ENCODE measurements at regions not wholly inside any gene's neighbourhood (a gene's known extent, or its start where the extent isn't known, plus 50 kb on each side); places are given as distances from the start of the nearest gene placed in this dataset.
"Not testable (repeated sequence)": the region's sequence is repeated elsewhere in the genome, so short reads cannot be mapped to it uniquely, and the experiment has no call there.

DNA sequence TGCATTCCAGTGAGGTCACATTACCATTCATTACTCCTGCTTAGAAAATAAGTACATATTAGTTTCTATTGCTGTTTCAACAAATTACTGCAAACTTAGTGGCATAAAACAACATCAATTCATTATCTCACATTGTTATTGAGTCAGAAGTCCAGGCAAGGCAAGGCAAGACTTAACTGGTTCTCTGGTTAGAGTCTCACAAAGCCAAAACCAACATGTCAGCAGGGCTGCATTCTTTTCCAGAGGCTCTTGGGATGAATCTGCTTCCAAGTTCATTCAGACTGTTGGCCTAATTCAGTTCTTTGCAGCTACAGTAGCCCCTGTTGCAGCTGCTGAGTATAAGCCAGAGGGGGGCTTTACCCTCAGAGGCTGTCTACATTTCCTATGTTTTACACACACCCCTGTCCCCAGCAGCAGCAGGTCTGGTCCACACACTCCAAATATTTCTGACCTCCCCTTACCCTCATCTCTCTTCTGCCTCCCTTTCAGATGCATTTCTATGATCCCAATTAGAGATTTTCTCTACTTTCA is 892.1 kb upstream of the EPHA5 start:
- DNase-seq (no peak), ATAC-seq (no peak)
- POLR2A ChIA-PET = no interaction called here
- no peaks in the 10 kb centered on the region for H3K27me3 Mint-ChIP-seq
- H3K4me3 Mint-ChIP-seq = no peak overlapping the region
- H3K9me3 Mint-ChIP-seq = peaks cover 0 to 5% (median 0%) of the 10 kb centered on the region in 9 donors
- no peaks in the 10 kb centered on the region for H3K36me3 Mint-ChIP-seq
- no peak overlapping the region for H3K27ac Mint-ChIP-seq
- H3K4me1 Mint-ChIP-seq = no peaks in the 10 kb centered on the region

DNA sequence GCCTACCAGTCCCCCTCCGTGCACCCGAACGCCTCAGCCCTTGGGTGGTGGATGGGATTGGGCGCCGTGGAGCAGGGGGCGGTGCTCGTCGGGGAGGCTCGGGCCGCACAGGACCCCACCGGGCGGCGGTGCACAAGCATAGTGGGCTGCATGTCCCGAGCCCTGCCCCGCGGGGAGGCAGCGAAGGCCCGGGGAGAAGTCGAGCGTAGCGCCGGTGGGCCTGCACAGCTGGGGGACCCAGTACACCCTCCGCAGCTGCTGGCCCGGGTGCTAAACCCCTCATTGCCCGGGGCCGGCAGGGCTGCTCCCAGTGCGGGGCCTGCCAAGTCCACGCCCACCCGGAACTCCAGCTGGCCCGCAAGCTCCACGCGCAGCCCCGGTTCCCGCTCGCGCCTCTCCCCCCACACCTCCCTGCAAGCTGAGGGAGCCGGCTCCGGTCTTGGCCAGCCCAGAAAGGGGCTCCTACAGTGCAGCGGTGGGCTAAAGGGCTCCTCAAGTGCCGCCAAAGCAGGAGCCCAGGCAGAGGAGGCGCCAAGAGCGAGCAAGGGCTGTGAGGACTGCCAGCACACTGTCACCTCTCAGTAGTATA is 891.3 kb upstream of the EPHA5 start:
- H3K4me1 Mint-ChIP-seq, ATAC-seq, H3K9me3 Mint-ChIP-seq, DNase-seq, H3K4me3 Mint-ChIP-seq, H3K36me3 Mint-ChIP-seq, H3K27me3 Mint-ChIP-seq, POLR2A ChIA-PET, H3K27ac Mint-ChIP-seq: not testable (repeated sequence)

DNA sequence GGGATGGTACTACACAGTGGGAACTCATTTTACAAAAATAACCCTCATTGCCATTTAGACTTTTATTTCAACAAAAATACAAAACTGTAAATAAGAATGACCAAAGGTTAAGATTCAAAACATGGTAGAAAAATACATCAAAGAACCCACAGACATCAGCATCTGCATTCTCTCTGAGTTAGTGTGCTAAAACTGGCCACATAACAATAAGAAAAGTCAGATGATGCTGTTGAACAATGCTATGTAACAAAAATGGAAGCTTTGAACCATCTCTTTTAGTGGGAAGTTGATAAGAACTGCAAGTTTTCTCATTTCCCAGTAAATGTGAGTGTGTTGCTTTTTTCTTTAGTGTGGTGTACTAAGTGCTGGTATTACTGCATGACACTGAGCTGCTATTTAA is 888.4 kb upstream of the EPHA5 start:
- Mint-ChIP-seq H3K4me3 (no peak overlapping the region), H3K27ac (no peak overlapping the region), H3K4me1 (no peaks in the 10 kb centered on the region), H3K36me3 (no peaks in the 10 kb centered on the region), H3K9me3 (peaks cover 0 to 8% (median 0%) of the 10 kb centered on the region in 9 donors), H3K27me3 (no peaks in the 10 kb centered on the region)
- POLR2A ChIA-PET = no interaction called here
- ATAC-seq (no peak), DNase-seq (no peak)

DNA sequence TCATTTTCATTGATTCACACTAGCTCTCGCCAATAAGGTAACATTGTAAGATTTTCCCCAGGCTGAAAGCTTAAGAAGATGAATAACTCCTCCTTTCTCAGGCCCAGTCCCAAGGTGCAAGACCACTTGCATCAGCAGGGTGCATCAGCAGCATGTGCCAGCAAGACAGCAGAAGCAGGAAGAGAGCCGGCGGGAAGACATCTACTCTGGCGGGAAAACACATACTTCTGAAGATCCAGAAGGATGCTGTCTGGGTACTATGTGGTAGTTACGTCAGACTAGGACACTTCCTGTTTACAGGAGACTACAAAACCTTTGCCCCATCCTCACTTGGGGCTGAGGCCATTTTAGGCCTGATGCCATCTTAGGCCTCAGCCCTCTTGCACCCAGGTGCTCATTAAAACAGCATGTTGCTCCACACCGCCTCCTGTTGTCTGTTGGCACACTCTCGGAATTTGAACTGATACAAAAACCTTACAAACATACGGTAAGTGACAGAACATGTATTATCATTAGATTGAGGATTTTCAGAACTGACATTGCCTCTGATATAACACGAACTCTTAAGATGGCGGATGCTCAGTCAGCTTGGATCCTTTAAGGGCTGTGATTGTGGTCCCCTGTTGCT is 886.5 kb upstream of the EPHA5 start:
- H3K27ac Mint-ChIP-seq = no peak overlapping the region
- H3K4me3 Mint-ChIP-seq = no peak overlapping the region
- ATAC-seq (no peak), DNase-seq (no peak)
- POLR2A ChIA-PET = no interaction called here
- H3K27me3 Mint-ChIP-seq = no peaks in the 10 kb centered on the region
- H3K9me3 Mint-ChIP-seq = peaks cover 0 to 12% (median 3%) of the 10 kb centered on the region in 9 donors
- H3K4me1 Mint-ChIP-seq = no peaks in the 10 kb centered on the region
- H3K36me3 Mint-ChIP-seq = no peaks in the 10 kb centered on the region

DNA sequence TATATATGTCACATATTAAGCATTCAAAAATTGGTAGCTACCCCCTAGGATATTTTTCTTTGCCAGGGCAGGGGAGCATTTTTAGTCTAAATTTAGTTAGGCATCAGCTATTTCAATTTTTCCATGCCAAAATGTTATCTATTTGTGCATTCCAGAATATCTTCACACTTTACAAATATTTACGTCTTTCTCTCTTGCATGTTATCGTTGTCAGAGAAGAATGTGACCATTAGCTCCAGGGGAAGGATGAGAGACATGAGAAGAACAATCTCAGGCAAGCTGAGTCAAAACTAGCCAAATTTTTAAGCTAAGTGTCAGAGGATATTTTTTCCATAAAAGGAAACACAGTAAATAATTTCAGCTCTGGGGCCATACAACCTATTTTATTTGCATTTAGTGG is 885.0 kb upstream of the EPHA5 start:
- POLR2A ChIA-PET = no interaction called here
- DNase-seq (no peak), ATAC-seq (no peak)
- Mint-ChIP-seq H3K27ac (no peak overlapping the region), H3K27me3 (no peaks in the 10 kb centered on the region), H3K4me3 (no peak overlapping the region), H3K4me1 (no peaks in the 10 kb centered on the region), H3K36me3 (no peaks in the 10 kb centered on the region), H3K9me3 (peaks cover 0 to 14% (median 3%) of the 10 kb centered on the region in 9 donors)

DNA sequence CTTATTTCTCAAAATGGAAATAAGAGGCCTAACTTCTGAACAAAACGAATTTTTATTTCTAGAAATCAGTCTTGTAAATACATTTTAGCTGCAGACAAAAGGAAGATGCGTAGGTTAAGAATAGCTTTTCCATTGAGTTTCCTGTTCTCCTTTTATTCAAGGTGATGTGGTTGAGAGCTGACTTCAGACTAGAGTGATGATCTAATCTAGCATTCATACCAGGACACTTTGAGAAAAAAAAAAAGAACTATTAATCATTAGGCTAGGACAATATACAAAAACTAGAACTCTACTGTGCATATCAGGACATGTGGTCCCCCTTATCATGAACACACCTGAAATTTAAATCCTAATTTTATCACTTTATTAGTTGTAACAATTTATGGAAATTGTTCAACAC is 884.5 kb upstream of the EPHA5 start:
- POLR2A ChIA-PET = no interaction called here
- H3K36me3 Mint-ChIP-seq = no peaks in the 10 kb centered on the region
- H3K27me3 Mint-ChIP-seq = no peaks in the 10 kb centered on the region
- ATAC-seq (no peak), DNase-seq (no peak)
- H3K27ac Mint-ChIP-seq = no peak overlapping the region
- no peak overlapping the region for H3K4me3 Mint-ChIP-seq
- peaks cover 0 to 14% (median 3%) of the 10 kb centered on the region in 9 donors for H3K9me3 Mint-ChIP-seq
- no peaks in the 10 kb centered on the region for H3K4me1 Mint-ChIP-seq

DNA sequence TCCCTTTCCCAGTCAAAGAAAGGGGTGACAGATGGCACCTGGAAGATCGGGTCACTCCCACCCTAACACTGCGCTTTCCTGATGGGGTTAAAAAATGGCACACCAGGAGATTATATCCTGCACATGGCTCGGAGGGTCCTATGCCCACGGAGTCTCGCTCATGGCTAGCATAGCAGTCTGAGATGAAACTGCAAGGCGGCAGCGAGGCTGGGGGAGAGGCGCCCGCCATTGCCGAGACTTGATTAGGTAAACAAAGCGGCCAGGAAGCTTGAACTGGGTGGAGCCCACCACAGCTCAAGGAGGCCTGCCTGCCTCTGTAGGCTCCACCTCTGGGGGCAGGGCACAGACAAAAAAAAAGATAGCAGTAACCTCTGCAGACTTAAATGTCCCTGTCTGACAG is 875.0 kb upstream of the EPHA5 start:
- H3K27ac Mint-ChIP-seq, ATAC-seq, H3K36me3 Mint-ChIP-seq, H3K4me3 Mint-ChIP-seq, H3K4me1 Mint-ChIP-seq, POLR2A ChIA-PET, DNase-seq, H3K27me3 Mint-ChIP-seq: not testable (repeated sequence)
- peaks cover 0 to 40% (median 17%) of the 10 kb centered on the region in 9 donors for H3K9me3 Mint-ChIP-seq

DNA sequence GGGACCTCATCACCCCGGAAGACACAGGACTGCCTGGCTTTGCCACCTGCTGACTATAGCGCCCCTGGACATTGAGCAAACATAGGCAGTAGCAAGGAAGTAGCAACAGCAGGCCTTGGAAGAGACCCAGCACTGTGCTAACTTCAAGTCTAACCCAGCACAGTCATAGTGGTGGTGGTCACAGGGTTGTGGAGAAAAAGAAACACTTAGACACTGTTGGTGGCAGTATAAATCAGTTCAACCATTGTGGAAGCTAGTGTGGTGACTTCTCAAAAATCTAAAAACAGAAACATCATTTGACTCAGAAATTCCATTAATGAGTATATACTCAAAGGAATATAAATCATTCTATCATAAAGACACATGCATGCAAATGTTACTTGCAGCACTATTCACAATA is 874.0 kb upstream of the EPHA5 start:
- DNase-seq (no peak), ATAC-seq (no peak)
- no peak overlapping the region for H3K4me3 Mint-ChIP-seq
- H3K4me1 Mint-ChIP-seq = no peaks in the 10 kb centered on the region
- no peaks in the 10 kb centered on the region for H3K36me3 Mint-ChIP-seq
- H3K9me3 Mint-ChIP-seq = peaks cover 0 to 40% (median 17%) of the 10 kb centered on the region in 9 donors
- H3K27me3 Mint-ChIP-seq = no peaks in the 10 kb centered on the region
- POLR2A ChIA-PET = no interaction called here
- no peak overlapping the region for H3K27ac Mint-ChIP-seq

DNA sequence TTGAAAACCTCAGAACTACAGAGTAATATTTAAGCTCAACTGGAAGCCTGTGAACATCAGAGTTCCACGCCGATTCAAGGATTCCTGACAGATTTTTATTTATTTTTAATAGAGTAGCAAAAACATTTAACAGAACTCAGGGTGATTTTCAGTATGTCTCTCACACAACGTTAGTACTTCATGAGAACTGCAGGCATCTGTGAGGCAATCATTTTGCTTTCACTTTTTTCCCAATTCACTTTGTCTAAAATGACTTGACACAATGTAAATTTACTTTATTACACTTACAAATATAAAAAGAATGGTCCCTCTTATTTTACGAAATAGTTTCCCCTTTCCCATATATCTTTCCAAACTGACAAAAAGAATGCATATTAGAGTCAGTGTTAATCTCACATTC is 869.5 kb upstream of the EPHA5 start:
- Mint-ChIP-seq H3K9me3 (peaks cover 4 to 23% (median 6%) of the 10 kb centered on the region in 9 donors), H3K4me1 (no peaks in the 10 kb centered on the region), H3K36me3 (no peaks in the 10 kb centered on the region), H3K4me3 (no peak overlapping the region), H3K27ac (no peak overlapping the region), H3K27me3 (no peaks in the 10 kb centered on the region)
- ATAC-seq (no peak), DNase-seq (no peak)
- POLR2A ChIA-PET = no interaction called here

DNA sequence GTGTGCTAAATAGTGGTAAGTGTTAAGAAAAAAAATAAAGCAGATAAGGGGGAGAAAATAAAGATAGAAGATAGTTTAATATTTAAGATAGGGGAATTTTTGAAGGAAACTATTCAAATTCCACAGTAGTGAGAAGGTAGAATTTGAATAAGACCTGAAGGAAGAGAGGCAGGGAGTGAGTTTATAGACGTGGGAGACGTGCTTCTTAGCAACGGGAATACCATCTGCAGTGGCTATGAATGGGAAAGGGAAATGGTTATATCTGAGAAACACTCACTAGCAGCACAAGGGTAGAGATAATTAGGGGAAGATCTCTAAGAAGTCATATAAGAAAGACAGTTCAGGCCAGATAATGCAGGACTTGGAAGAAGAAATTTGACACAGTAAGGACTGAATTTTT is 854.5 kb upstream of the EPHA5 start:
- H3K4me3 Mint-ChIP-seq = no peak overlapping the region
- H3K4me1 Mint-ChIP-seq = no peaks in the 10 kb centered on the region
- DNase-seq = no peak
- peaks cover 0 to 33% (median 8%) of the 10 kb centered on the region in 9 donors for H3K9me3 Mint-ChIP-seq
- no peaks in the 10 kb centered on the region for H3K36me3 Mint-ChIP-seq
- H3K27ac Mint-ChIP-seq = no peak overlapping the region
- ATAC-seq = no peak
- no peaks in the 10 kb centered on the region for H3K27me3 Mint-ChIP-seq
- POLR2A ChIA-PET = no interaction called here

DNA sequence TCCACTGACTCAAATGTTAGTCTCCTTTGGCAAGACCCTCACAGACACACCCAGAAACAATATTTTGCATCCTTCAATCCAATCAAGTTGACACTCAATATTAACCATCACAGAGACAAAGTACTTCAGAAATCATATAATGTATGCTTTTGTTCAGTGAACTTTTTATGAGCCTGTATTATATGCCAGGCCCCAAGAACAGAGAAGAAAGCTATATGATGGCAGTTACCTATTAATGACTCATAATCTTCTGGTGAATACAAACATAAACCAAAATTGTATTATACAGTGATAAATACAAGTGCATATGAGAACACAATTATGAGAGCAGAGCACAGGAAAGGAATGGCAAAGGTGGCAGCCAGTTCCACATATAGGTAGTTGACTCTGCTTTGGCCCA is 852.0 kb upstream of the EPHA5 start:
- Mint-ChIP-seq H3K27ac (no peak overlapping the region), H3K4me1 (no peaks in the 10 kb centered on the region), H3K27me3 (no peaks in the 10 kb centered on the region), H3K36me3 (no peaks in the 10 kb centered on the region), H3K9me3 (peaks cover 0 to 19% (median 4%) of the 10 kb centered on the region in 9 donors), H3K4me3 (no peak overlapping the region)
- no peak for ATAC-seq
- POLR2A ChIA-PET = no interaction called here
- DNase-seq = no peak

DNA sequence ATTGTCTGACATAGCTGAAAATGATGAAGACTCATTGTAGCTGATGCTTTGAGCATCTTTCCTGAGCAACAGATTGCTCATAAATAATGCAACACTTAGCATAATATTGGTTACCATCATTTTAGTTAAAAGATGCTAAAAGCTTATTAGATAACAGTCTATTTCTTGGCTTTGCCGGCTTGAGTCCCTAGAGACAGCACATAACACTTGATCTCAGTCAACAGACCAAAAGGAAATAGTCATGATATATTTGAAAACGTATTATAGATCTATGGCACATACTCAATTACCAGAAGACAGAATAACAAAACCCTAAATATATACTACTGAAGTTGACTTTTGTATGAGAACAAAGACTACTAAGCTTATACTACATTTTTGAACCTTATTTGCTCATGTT is 846.7 kb upstream of the EPHA5 start:
- no peak overlapping the region for H3K4me3 Mint-ChIP-seq
- no peak for DNase-seq
- no peaks in the 10 kb centered on the region for H3K4me1 Mint-ChIP-seq
- POLR2A ChIA-PET = no interaction called here
- H3K27ac Mint-ChIP-seq = no peak overlapping the region
- no peak for ATAC-seq
- H3K36me3 Mint-ChIP-seq = no peaks in the 10 kb centered on the region
- peaks cover 0 to 26% (median 2%) of the 10 kb centered on the region in 9 donors for H3K9me3 Mint-ChIP-seq
- no peaks in the 10 kb centered on the region for H3K27me3 Mint-ChIP-seq

DNA sequence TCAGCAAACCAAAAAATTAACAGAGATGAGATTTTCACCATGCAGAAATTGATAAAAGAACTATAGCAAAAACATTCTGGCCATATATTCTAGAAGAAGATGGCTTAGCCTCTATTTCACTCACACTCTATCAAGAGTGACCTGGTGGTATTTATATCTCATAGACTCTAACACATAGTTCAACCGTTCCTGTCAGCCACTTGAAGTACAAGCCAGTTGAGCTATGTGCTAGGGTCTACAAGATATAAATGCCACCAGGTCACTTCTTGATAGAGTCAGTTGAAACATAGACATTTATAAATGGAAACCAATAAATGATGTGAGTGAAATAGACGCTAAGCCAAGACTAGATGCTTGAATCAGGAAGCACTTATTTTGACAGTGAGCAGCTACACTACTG is 836.7 kb upstream of the EPHA5 start:
- no peak for DNase-seq
- POLR2A ChIA-PET = no interaction called here
- Mint-ChIP-seq H3K4me1 (no peaks in the 10 kb centered on the region), H3K36me3 (no peaks in the 10 kb centered on the region), H3K27ac (no peak overlapping the region), H3K9me3 (peaks cover 0 to 19% (median 5%) of the 10 kb centered on the region in 9 donors), H3K4me3 (no peak overlapping the region), H3K27me3 (no peaks in the 10 kb centered on the region)
- ATAC-seq = no peak

DNA sequence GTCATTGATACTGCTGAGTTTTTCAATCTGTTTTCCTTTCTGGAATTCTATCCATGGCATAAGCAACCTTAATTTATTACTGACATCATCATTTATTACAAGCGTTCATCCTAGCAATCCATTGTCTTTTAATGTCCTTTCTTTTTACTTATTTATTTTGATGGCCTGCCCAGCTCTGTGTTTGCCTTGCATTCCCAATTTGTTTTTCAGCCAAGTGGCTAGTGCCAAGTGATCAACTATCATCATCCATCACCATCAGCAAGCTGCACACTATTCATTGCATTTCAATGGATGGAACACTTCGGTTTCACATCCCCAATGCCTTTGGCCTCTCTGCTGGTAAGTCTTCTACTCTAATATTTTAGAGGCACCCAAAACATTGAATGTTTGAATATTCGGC is 831.7 kb upstream of the EPHA5 start:
- no peak for DNase-seq
- H3K27ac Mint-ChIP-seq = no peak overlapping the region
- H3K4me3 Mint-ChIP-seq = no peak overlapping the region
- H3K4me1 Mint-ChIP-seq = no peaks in the 10 kb centered on the region
- no peak for ATAC-seq
- no peaks in the 10 kb centered on the region for H3K27me3 Mint-ChIP-seq
- peaks cover 0 to 14% (median 4%) of the 10 kb centered on the region in 9 donors for H3K9me3 Mint-ChIP-seq
- H3K36me3 Mint-ChIP-seq = no peaks in the 10 kb centered on the region
- POLR2A ChIA-PET = no interaction called here

Data from naive thymus-derived CD8-positive, alpha-beta T cell (primary cell).